Smooth muscle cell (in vitro differentiated cells): ENCODE measurements at regions not wholly inside any gene's neighbourhood (a gene's known extent, or its start where the extent isn't known, plus 50 kb on each side); places are given as distances from the start of the nearest gene placed in this dataset.

Experiments
- DNase-seq: peaks from one replicate; lab custom pipeline; 2025; ENCODE audit not compliant: unreplicated experiment; lab: John Stamatoyannopoulos, UW
- H2AFZ ChIP-seq: fragments of 200-600 bp; sonication (generic); 2 replicates; pipeline ENCODE4 v1.6.0; 2016; ENCODE audit warnings: antibody characterized with exemption, low read depth, mild to moderate bottlenecking
- H3F3A ChIP-seq: fragments of 200-600 bp; sonication (generic); 2 replicates; pipeline ENCODE4 v1.6.0; 2017; ENCODE audit warnings: antibody characterized with exemption, low read depth
- H3K27ac ChIP-seq: fragments of 200-600 bp; sonication (generic); 2 replicates; pipeline ENCODE4 v1.5.1; 2016; ENCODE audit warnings: low read depth, mild to moderate bottlenecking
- H3K27me3 ChIP-seq: fragments of 200-600 bp; sonication (generic); 2 replicates; pipeline ENCODE4 v1.6.1; 2016; ENCODE audit warnings: low read depth, mild to moderate bottlenecking
- H3K36me3 ChIP-seq: fragments of 200-600 bp; sonication (generic); 2 replicates; pipeline ENCODE4 v1.5.1; 2016; ENCODE audit warnings: low read depth
- H3K4me1 ChIP-seq: fragments of 200-600 bp; sonication (generic); 2 replicates; pipeline ENCODE4 v1.5.1; 2016; ENCODE audit warnings: low read depth
- H3K4me2 ChIP-seq: fragments of 200-600 bp; sonication (generic); 2 replicates; pipeline ENCODE4 v1.6.0; 2016; ENCODE audit warnings: mild to moderate bottlenecking
- H3K4me3 ChIP-seq: fragments of 200-600 bp; sonication (generic); 2 replicates; pipeline ENCODE4 v1.5.1; 2016; ENCODE audit warnings: mild to moderate bottlenecking
- H3K79me2 ChIP-seq: fragments of 200-600 bp; sonication (generic); 2 replicates; pipeline ENCODE4 v1.6.0; 2016; ENCODE audit warnings: low read depth, mild to moderate bottlenecking
- H3K9ac ChIP-seq: fragments of 200-600 bp; sonication (generic); 2 replicates; pipeline ENCODE4 v1.6.0; 2016; ENCODE audit warnings: low read depth
- H3K9me3 ChIP-seq: fragments of 200-600 bp; sonication (generic); replicated peaks from 2 replicates; pipeline ENCODE4 v1.5.1; 2016; ENCODE audit warnings: low read depth
- H4K20me1 ChIP-seq: fragments of 200-600 bp; sonication (generic); 2 replicates; pipeline ENCODE4 v1.6.0; 2016; ENCODE audit warnings: low read depth
- WGBS: methylation state at CpG from one replicate; pipeline ENCODE4 v1.1.7; 2016; ENCODE audit warnings: low lambda C conversion rate; 5-methylcytosine and 5-hydroxymethylcytosine counted together
- TF ChIP-seq, protein P1 (sequence below): fragments of 200-600 bp; sonication (generic); IDR thresholded peaks from 2 replicates; pipeline ENCODE4 v1.5.1; 2017; ENCODE audit warnings: borderline replicate concordance, mild to moderate bottlenecking, antibody characterized with exemption; ENCODE audit not compliant: insufficient read depth, poor library complexity, severe bottlenecking

DNA sequence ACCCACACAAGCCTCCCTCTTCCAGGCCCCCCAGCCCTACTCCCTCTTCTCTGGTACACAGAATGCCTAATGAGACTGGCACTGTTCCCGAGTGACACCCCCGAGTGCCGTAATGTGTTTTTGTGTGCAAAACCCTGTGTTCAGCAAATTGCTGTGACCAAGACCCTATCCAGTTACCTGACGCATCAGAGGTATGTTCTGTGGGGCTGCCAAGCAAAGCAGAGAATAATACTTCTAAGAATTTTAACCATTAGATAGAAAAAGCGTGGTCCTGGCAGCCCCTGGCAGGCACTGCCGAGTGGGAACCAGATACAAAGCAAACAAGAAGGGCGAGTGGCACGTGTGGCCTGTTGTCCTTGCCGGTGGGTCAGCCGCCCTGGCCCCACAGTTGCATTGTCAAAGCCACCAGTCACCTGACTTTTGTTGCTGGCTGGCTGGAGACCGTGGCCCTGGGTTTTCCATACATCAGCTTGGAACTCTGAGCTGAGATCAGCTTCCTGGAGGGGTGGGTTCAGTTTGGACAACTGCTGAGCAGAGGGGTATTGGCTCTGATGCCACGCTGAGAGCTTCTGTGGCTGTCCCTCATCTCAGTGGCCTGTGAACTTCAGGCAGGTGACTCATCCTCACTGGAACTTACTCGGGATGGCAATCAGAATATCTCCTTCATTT, 69.1 kb upstream of the BRD7 start:
- Histone ChIP-seq H3K27me3 (peaks cover 12% of the 10 kb centered on the region), H3K9me3 (no peaks in the 10 kb centered on the region), H3K4me3 (no peak overlapping the region), H3K79me2 (no peaks in the 10 kb centered on the region), H4K20me1 (no peaks in the 10 kb centered on the region), H3F3A (no peaks in the 10 kb centered on the region), H3K27ac (no peak overlapping the region), H3K4me1 (no peaks in the 10 kb centered on the region), H3K36me3 (no peaks in the 10 kb centered on the region), H3K9ac (no peak overlapping the region), H3K4me2 (no peak overlapping the region), H2AFZ (no peak overlapping the region)
- WGBS = 85% methylated on average over 13 of the region's 13 CpGs
- TF ChIP-seq, protein P1, sequence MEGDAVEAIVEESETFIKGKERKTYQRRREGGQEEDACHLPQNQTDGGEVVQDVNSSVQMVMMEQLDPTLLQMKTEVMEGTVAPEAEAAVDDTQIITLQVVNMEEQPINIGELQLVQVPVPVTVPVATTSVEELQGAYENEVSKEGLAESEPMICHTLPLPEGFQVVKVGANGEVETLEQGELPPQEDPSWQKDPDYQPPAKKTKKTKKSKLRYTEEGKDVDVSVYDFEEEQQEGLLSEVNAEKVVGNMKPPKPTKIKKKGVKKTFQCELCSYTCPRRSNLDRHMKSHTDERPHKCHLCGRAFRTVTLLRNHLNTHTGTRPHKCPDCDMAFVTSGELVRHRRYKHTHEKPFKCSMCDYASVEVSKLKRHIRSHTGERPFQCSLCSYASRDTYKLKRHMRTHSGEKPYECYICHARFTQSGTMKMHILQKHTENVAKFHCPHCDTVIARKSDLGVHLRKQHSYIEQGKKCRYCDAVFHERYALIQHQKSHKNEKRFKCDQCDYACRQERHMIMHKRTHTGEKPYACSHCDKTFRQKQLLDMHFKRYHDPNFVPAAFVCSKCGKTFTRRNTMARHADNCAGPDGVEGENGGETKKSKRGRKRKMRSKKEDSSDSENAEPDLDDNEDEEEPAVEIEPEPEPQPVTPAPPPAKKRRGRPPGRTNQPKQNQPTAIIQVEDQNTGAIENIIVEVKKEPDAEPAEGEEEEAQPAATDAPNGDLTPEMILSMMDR = no peak
- no peak for DNase-seq

GRCh38 chr16:50436271-50436670, 67.5 kb upstream of the BRD7 start:
- no peak overlapping the region for H3K4me2 ChIP-seq
- no peaks in the 10 kb centered on the region for H3K4me1 ChIP-seq
- DNase-seq = no peak
- H3K79me2 ChIP-seq = no peaks in the 10 kb centered on the region
- no peaks in the 10 kb centered on the region for H3F3A ChIP-seq
- H3K4me3 ChIP-seq = no peak overlapping the region
- WGBS = 98% methylated on average over 3 of the region's 3 CpGs
- H4K20me1 ChIP-seq = no peaks in the 10 kb centered on the region
- H3K9ac ChIP-seq = no peak overlapping the region
- TF ChIP-seq, protein P1 = no peak
- no peak overlapping the region for H3K27ac ChIP-seq
- H3K36me3 ChIP-seq = no peaks in the 10 kb centered on the region
- H3K27me3 ChIP-seq = peaks cover 12% of the 10 kb centered on the region
- H3K9me3 ChIP-seq = no peaks in the 10 kb centered on the region
- H2AFZ ChIP-seq = no peak overlapping the region

GRCh38 chr16:50434872-50435478, 66.2 kb upstream of the BRD7 start:
- no peak overlapping the region for H3K4me3 ChIP-seq
- H3K27ac ChIP-seq = no peak overlapping the region
- H3F3A ChIP-seq = no peaks in the 10 kb centered on the region
- H3K9ac ChIP-seq = no peak overlapping the region
- no peak overlapping the region for H2AFZ ChIP-seq
- TF ChIP-seq, protein P1 = no peak
- 92% methylated on average over 7 of the region's 7 CpGs for WGBS
- no peaks in the 10 kb centered on the region for H3K9me3 ChIP-seq
- no peaks in the 10 kb centered on the region for H3K4me1 ChIP-seq
- no peak for DNase-seq
- no peaks in the 10 kb centered on the region for H3K79me2 ChIP-seq
- H3K36me3 ChIP-seq = no peaks in the 10 kb centered on the region
- no peaks in the 10 kb centered on the region for H4K20me1 ChIP-seq
- peaks cover 12% of the 10 kb centered on the region for H3K27me3 ChIP-seq
- H3K4me2 ChIP-seq = no peak overlapping the region

DNA sequence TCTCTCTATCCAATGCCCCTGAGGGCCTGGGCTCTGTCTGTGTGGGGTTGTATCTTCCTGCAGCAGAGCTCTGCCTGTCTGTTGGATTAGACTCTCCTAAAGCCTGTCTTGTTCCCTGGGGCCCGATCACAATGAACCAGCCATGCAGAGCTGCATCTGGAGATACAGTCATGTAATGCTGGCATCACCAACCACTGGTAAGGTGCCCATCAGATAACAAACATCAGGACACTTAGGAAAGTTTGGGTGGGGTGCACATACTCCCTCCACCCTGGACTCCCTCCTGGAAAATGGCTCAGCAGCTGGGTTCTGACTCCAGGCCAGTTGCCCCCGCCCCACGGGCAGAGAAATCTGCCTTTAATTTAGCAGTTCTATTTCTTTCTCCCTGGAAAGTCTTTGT, 61.3 kb upstream of the BRD7 start:
- H3K27me3 ChIP-seq = peaks cover 12% of the 10 kb centered on the region
- no peaks in the 10 kb centered on the region for H3K9me3 ChIP-seq
- H2AFZ ChIP-seq = no peak overlapping the region
- TF ChIP-seq, protein P1 = no peak
- H3K4me1 ChIP-seq = no peaks in the 10 kb centered on the region
- 80% methylated on average over 3 of the region's 3 CpGs for WGBS
- no peaks in the 10 kb centered on the region for H3K79me2 ChIP-seq
- H3K36me3 ChIP-seq = no peaks in the 10 kb centered on the region
- no peak overlapping the region for H3K4me3 ChIP-seq
- no peaks in the 10 kb centered on the region for H4K20me1 ChIP-seq
- H3K27ac ChIP-seq = no peak overlapping the region
- H3F3A ChIP-seq = no peaks in the 10 kb centered on the region
- no peak overlapping the region for H3K9ac ChIP-seq
- no peak overlapping the region for H3K4me2 ChIP-seq
- DNase-seq = no peak
